ENCODE measurements at regions not wholly inside any gene's neighbourhood (a gene's known extent, or its start where the extent isn't known, plus 50 kb on each side); places are given as distances from the start of the nearest gene placed in this dataset.

DNA sequence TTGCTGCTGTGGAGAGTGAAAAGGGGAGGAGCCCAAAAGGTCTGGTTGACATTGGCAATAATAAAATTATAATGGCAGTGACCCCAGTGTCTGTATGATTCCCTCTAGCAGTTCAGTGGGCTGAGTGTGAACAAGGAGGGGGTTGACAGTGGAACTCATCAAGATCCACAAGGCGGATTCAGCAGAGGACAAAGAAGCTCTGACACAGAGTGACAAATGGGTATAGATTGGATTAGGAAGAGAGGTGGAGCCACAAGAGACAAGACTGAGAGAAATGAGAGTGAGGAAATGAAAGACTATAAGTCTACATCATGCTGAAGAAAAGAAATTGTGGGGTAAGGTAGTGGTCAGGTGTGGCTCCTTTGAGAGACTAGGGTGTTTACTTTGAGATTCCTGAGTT, 58.9 kb downstream of the CCDC71L start:
- WGBS (ENCODE audit: low lambda C conversion rate): 0% methylated on average over 1 of the region's 1 CpG
- BruUV-seq (replicated peaks): no TSS peak
- H3K79me2 ChIP-seq (ENCODE audit: insufficient read depth, low read length): no peaks in the 10 kb centered on the region
- intact Hi-C loops (cut with micrococcal nuclease; ENCODE audit: unreplicated experiment) (no loop called here), in situ Hi-C loops (cut with HindIII; ENCODE audit: extremely low pct_ligation_motif_present, low pct_unique_long_range_greater_than_20kb) (no loop called here)
- no peak overlapping the region for H3K4me2 ChIP-seq (ENCODE audit: low read depth, low read length)
- no peaks in the 10 kb centered on the region for H4K20me1 ChIP-seq (ENCODE audit: insufficient read depth, low read length)
- FAIRE-seq (no peak), DNase-seq (ENCODE audit: low spot score) (no peak), ATAC-seq (no peak)
- no peak overlapping the region for H3K9ac ChIP-seq (ENCODE audit: insufficient read depth, low read depth, low read length)
- no peak overlapping the region for H2AFZ ChIP-seq (ENCODE audit: low read length)
- no peaks in the 10 kb centered on the region for H3K9me3 ChIP-seq (ENCODE audit: low read length)
- H3K27ac ChIP-seq (ENCODE audit: extremely low read length, insufficient read depth, low read length): no peak overlapping the region
- H3K36me3 ChIP-seq (replicated peaks in 1 of 2; ENCODE audit: control insufficient read depth in 1 of 2, insufficient read depth in 2 of 2, low read length in 2 of 2): no peaks in the 10 kb centered on the region
- H3K4me1 ChIP-seq (ENCODE audit: insufficient read depth, low read length): no peaks in the 10 kb centered on the region
- no peaks in the 10 kb centered on the region; a peak in 1 of 5 replicates for H3K27me3 ChIP-seq (ENCODE audit: control insufficient read depth in 1 of 2, insufficient read depth in 2 of 2, low read length in 2 of 2)
- ChIA-PET POLR2A (no interaction called here), CTCF (ENCODE audit: low intra/inter-chr PET ratio, low total read pairs) (no interaction called here)
- H3K4me3 ChIP-seq (replicated peaks in 1 of 3; ENCODE audit: insufficient read depth in 1 of 3, low read depth in 2 of 3, low read length in 3 of 3): no peak overlapping the region
- no peak for TF ChIP-seq ZNF556 (CRISPR knock-in tag; IDR thresholded peaks at IDR 0.05; ENCODE audit: borderline replicate concordance)
- no peak for TF ChIP-seq ATF2 (CRISPR knock-in tag; IDR thresholded peaks at IDR 0.05)
- TF ChIP-seq AKAP8 (CRISPR knock-in tag; IDR thresholded peaks at IDR 0.05): no peak
- TF ChIP-seq DPF2 (CRISPR knock-in tag; IDR thresholded peaks at IDR 0.05; ENCODE audit: borderline replicate concordance, low read depth): no peak
- TF ChIP-seq, protein P1, sequence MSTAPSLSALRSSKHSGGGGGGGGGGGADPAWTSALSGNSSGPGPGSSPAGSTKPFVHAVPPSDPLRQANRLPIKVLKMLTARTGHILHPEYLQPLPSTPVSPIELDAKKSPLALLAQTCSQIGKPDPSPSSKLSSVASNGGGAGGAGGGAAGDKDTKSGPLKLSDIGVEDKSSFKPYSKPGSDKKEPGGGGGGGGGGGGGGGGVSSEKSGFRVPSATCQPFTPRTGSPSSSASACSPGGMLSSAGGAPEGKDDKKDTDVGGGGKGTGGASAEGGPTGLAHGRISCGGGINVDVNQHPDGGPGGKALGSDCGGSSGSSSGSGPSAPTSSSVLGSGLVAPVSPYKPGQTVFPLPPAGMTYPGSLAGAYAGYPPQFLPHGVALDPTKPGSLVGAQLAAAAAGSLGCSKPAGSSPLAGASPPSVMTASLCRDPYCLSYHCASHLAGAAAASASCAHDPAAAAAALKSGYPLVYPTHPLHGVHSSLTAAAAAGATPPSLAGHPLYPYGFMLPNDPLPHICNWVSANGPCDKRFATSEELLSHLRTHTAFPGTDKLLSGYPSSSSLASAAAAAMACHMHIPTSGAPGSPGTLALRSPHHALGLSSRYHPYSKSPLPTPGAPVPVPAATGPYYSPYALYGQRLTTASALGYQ (CRISPR knock-in tag; IDR thresholded peaks at IDR 0.05): no peak
- no peak for TF ChIP-seq ZNF574 (CRISPR knock-in tag; IDR thresholded peaks at IDR 0.05)
- no peak for TF ChIP-seq ZIK1 (CRISPR knock-in tag; IDR thresholded peaks at IDR 0.05; ENCODE audit: borderline replicate concordance, low read depth)
- TF ChIP-seq NBN (conservative IDR thresholded peaks at IDR 0.05): no peak
- TF ChIP-seq, protein P2, sequence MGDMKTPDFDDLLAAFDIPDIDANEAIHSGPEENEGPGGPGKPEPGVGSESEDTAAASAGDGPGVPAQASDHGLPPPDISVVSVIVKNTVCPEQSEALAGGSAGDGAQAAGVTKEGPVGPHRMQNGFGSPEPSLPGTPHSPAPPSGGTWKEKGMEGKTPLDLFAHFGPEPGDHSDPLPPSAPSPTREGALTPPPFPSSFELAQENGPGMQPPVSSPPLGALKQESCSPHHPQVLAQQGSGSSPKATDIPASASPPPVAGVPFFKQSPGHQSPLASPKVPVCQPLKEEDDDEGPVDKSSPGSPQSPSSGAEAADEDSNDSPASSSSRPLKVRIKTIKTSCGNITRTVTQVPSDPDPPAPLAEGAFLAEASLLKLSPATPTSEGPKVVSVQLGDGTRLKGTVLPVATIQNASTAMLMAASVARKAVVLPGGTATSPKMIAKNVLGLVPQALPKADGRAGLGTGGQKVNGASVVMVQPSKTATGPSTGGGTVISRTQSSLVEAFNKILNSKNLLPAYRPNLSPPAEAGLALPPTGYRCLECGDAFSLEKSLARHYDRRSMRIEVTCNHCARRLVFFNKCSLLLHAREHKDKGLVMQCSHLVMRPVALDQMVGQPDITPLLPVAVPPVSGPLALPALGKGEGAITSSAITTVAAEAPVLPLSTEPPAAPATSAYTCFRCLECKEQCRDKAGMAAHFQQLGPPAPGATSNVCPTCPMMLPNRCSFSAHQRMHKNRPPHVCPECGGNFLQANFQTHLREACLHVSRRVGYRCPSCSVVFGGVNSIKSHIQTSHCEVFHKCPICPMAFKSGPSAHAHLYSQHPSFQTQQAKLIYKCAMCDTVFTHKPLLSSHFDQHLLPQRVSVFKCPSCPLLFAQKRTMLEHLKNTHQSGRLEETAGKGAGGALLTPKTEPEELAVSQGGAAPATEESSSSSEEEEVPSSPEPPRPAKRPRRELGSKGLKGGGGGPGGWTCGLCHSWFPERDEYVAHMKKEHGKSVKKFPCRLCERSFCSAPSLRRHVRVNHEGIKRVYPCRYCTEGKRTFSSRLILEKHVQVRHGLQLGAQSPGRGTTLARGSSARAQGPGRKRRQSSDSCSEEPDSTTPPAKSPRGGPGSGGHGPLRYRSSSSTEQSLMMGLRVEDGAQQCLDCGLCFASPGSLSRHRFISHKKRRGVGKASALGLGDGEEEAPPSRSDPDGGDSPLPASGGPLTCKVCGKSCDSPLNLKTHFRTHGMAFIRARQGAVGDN (CRISPR knock-in tag; IDR thresholded peaks at IDR 0.05): no peak
- no peak for TF ChIP-seq EP300 (IDR thresholded peaks at IDR 0.05; ENCODE audit: low read depth in 2 of 2, low read length in 2 of 2)
- TF ChIP-seq EP300 (CRISPR knock-in tag; IDR thresholded peaks at IDR 0.05; ENCODE audit: borderline replicate concordance): no peak
- no peak for TF ChIP-seq ATF5 (CRISPR knock-in tag; IDR thresholded peaks at IDR 0.05; ENCODE audit: low read depth)
- TF ChIP-seq BRF2 (CRISPR knock-in tag; IDR thresholded peaks at IDR 0.05): no peak

Data from HepG2 (cell line).